HG02763 (cell line): ENCODE measurements at regions not wholly inside any gene's neighbourhood (a gene's known extent, or its start where the extent isn't known, plus 50 kb on each side); places are given as distances from the start of the nearest gene placed in this dataset.

Experiments used
- ATAC-seq: cut with Tn5 transposase; IDR thresholded peaks from one replicate; pipeline ENCODE4 v1.9.1; 2021; ENCODE audit warnings: mild to moderate bottlenecking, moderate library complexity; ENCODE audit not compliant: unreplicated experiment

DNA sequence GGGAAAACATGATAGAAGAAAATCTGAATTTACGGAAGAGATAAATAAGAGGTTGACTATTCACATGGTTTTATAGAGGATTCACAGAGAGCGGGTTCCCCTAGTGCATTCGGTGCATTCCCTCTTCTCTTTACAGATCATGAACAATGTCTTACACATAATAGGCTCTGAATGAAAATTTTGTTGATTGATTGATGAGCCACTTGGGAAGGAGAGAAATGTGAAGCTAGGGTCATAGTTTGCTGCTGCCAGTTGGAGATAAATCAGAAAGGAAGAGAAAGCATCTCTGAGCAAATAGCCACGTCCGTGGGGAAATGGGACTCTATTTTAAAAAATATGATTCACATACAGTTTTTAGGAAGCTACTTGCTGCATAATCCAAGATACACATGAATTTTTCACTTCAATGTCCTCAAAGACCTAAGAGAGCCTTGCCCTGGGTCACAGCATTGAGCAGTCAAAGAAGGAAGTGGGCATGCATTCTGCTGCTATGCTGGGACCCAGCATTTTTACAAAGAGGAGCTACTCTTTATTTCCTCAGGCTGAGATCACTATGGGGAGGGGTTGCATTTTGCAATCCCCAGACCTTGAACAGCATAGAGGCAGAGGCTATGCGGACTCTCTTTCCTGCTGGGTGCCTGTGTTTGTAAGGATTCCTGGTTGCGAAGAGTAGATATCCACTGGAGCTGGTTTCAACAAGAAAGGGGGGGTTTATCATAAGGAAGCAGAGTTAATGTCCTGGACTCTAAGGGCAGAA is 395.3 kb downstream of the TSN start:
- ATAC-seq, result no peak

GRCh38 chr2:122152571-122152970 is 397.1 kb downstream of the TSN start:
- no peak for ATAC-seq

DNA sequence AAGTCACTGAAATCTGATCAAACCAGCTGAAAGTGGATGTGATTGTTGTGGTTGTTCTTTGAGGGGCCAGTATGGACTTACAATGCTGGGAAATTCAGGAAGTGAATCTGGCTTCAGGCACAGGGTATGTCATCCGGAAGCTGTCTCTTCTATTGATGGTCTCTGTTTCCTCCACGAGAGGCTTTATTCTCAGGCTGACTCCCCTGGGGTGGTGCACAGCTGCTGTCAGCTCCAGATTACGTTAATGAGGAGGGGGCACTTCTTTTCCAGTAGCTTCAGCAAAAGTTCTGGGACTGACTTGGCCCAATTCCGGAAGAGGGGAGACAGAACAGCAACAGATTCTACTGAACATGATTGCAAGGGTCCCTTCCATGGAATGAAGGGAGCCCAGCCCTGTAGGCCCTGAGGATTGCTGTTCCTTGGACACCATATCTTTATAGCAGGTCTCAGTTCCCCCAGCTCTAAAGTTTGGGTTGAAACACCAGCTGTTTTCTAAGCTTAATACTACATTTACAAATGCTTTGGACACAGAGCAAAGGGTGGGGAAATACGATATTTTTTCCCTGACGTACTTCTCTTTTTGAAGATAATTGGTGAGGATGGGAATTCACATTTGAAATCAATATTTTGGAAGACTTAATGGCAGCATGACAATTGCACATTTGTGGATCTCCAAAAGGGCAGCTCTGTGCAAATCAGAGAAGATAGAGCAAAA is 400.9 kb downstream of the TSN start:
- no peak for ATAC-seq

GRCh38 chr2:122157158-122157557 is 401.7 kb downstream of the TSN start:
- no peak for ATAC-seq

GRCh38 chr2:122163617-122164016 is 408.2 kb downstream of the TSN start:
- no peak for ATAC-seq

DNA sequence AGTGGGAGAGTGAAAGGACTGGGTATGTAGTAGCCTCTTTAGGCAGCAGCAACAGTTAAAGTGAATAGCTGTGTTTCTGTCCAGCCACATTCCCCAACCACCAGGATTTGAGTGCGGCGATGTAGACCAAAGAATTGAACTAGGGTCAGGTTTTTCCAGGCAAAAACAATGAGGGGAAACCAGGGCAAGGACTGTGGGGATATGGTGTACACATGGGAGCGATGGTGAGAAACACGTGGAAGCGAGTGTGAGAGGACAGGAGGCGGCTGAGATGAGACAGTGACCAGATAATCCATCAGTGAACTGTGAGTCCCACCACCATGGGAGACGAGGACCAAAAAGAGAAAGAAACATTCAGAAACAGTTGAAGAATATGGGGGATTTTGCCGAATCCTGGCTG is 409.5 kb downstream of the TSN start:
- no peak for ATAC-seq

GRCh38 chr2:122166820-122167219 is 411.4 kb downstream of the TSN start:
- no peak for ATAC-seq

DNA sequence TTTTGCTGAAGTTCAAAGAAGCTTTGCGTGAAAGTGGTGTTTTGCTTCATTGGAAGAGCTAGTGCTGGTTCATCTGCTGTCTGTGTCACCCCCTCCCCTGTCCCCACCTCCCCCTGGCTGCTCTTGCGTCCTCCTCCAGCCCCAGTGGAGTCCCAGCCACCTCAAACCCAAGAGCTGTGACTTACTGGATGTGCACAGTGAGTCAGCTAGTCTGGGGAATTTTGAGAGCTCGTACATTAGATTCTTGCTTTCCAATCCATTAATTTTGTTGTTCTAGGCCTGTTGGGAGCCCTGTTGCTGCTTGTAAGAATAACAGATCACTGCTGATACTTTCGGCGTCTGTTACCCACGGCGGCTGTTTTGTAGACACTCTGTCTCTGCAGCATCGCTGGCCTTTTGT is 412.1 kb downstream of the TSN start:
- no peak for ATAC-seq

DNA sequence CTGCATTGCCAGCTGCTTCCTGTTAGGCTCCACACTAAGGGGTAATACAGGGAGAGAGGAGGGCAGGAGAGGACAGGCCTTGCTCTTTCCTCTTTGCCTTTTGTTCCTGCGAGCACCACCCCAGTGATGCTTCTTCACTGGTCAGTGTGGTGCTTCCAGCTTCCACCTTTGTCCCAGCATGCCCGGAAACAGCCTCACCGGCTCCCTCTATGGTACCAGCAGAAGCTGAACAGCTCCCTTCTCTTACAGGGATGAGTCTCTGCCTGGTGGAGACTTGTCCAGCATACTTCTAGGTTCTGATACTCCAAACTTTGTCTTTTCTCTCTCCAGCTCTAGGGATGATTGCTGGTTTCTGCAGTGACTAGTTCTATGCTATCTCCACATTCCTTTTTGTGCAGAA is 413.3 kb downstream of the TSN start:
- no peak for ATAC-seq

- ATAC-seq, result no peak
These were observed 417.4 kb downstream of the TSN start for GRCh38 chr2:122172812-122173211.

- no peak for ATAC-seq
These were observed 418.6 kb downstream of the TSN start for GRCh38 chr2:122174061-122174460.

GRCh38 chr2:122179492-122180165 is 424.2 kb downstream of the TSN start:
- no peak for ATAC-seq

- no peak for ATAC-seq
These were observed 425.5 kb downstream of the TSN start for GRCh38 chr2:122180972-122181371.

DNA sequence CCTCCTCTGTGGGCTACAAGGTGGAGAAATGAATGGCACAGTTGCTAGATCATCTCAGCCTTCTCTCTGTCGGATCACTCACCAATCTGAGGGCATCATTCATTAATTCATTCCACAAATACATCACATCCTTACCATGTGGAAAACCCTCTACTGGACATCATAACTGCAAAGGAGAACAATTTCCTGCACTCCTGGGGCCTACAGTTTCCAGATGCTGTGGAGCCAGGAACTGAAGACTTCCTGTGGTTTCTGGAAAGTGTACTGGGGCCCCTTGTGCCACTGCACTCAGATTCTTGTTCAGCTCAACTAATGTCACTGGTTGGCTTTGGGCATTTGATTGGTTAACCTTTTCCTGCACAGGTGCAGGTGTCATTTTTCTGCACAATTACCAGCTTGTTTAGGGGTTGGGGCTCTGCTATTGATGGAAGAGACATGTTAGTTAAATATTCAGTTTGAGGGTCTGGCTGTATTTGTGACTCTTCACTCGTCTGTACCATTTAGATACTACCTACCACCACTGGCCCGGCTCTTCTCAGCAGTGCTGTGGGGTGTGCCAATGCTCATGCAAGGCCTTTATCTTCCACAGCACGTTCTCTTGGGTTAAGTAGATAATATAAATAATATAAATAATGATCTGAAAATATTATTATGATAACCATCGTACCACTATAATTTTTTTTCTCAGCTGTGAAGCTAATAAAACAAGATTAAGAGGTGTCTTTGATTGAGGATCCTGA is 427.3 kb downstream of the TSN start:
- no peak for ATAC-seq

DNA sequence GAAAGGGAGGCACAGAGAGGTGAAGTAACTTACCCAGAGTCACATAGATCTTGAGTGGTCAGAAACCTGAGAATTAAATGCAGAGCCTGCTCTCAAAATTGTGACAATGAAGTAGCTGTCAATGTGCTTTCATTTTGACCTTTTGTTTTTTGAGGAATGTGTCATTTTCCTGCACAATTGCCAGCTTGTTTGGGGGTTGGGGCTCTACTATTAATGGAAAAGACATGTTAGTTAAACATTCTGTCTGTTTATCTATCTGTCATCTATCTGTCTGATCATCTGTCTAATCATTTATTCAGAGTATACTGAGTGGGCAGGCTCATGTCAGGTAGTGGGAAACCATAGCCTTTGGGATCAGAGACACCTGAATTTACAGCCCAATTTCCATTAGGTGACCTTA is 428.4 kb downstream of the TSN start:
- no peak for ATAC-seq

DNA sequence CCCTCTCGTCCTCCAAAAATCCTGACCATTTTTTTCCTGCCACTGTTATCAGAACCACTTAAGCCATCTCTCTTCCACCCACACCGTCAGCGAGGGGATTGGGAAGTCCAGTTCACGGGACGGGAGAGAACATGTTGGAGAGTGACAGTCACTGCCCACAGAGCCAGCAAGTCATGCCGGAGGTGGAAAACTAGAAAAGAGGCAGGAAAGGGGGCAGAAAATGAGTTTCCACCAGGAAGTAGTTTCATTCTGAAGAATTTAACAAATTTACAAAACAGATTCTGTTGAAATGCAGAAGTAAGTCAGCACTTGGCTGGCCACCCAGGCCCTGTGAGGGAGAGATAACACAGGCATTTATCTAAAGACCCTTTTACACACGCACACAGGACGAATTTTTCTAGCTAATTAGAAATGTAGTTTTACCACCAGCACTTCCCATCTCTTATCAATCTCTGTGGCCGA is 431.3 kb downstream of the TSN start:
- no peak for ATAC-seq

DNA sequence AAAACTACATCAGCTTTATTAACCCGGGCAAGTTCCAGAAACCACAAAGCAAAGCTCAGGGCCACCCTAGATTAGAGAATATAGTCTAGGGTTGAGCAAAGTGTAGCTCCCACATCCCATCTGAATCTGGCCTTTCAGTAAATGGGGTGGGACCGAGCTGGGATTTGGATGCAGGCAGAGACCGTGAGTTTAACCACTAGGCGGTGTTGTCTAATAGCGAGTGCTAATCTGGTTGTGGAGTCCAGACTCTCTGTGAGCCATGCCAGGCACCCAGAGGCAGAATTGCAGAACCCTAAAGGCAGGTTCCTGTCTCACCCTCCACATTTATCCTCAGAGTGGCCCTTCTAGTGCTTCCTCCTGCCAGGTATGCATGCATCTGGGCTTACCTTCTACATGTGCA is 435.9 kb downstream of the TSN start:
- peak; percentile 72 for ATAC-seq

DNA sequence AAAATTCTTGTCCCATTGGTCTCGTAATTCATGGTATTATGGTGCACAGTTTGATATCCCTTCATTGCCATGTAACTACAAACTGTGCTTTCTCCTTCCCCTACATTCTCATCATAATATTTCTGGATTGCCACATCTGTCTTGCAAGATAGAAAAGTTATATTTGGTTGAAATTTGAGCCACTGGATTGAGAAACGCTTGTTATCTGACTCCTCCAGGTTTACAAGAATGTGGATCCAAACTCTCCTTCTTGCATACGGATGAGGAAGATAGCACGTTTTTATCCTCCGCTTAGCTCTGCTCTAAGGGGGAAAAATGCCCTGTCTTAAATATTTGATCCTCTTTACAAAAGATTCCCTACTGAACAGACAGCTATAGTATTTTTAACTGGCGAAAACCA is 438.2 kb downstream of the TSN start:
- ATAC-seq, result no peak

- ATAC-seq, result no peak
These were observed 439.1 kb downstream of the TSN start for GRCh38 chr2:122194546-122194945.

- ATAC-seq, result no peak
These were observed 448.1 kb downstream of the TSN start for GRCh38 chr2:122203523-122203922.

- no peak for ATAC-seq
These were observed 450.2 kb downstream of the TSN start for GRCh38 chr2:122205641-122206040.
